Erythroblast (primary cell): ENCODE measurements at regions not wholly inside any gene's neighbourhood (a gene's known extent, or its start where the extent isn't known, plus 50 kb on each side); places are given as distances from the start of the nearest gene placed in this dataset.

Source experiments
- GATA1 ChIP-seq: IDR thresholded peaks from 2 replicates; pipeline ENCODE4 v1.6.1; 2011; ENCODE audit warnings: low read depth, mild to moderate bottlenecking, control low read depth, low read length, moderate library complexity
- POLR2A ChIP-seq: IDR thresholded peaks from 2 replicates; pipeline ENCODE4 v1.6.1; 2011; ENCODE audit warnings: mild to moderate bottlenecking, low read length

GRCh38 chr3:178127221-178127620 lies 409.0 kb upstream of the KCNMB2 start:
- no peak for TF ChIP-seq POLR2A
- no peak for TF ChIP-seq GATA1
